H9 (cell line): ENCODE measurements at regions not wholly inside any gene's neighbourhood (a gene's known extent, or its start where the extent isn't known, plus 50 kb on each side); places are given as distances from the start of the nearest gene placed in this dataset.
A peak's percentile ranks its signal among the peaks of the same experiment; 100 is the strongest.
"Not testable (repeated sequence)": the region's sequence is repeated elsewhere in the genome, so short reads cannot be mapped to it uniquely, and the experiment has no call there.

Source experiments
- DNase-seq: peaks from one replicate; pipeline ENCODE4 v3.0.0-alpha.2; 2017
- H2AFZ ChIP-seq: one replicate; pipeline ENCODE4 v1.6.1; 2013; ENCODE audit warnings: mild to moderate bottlenecking, low read length, control low read depth, moderate library complexity
- H2AK5ac ChIP-seq: 2 replicates; pipeline ENCODE4 v1.6.1; 2013; ENCODE audit warnings: low read length, control low read depth, mixed read lengths; ENCODE audit not compliant: insufficient read length
- H2BK120ac ChIP-seq: one replicate; pipeline ENCODE4 v1.6.1; 2013; ENCODE audit warnings: low read depth, mild to moderate bottlenecking, low read length, control low read depth, inconsistent platforms; ENCODE audit not compliant: poor library complexity, severe bottlenecking
- H2BK12ac ChIP-seq: 2 replicates; pipeline ENCODE4 v1.6.1; 2013; ENCODE audit warnings: low read length, control low read depth, mixed read lengths, low read depth; ENCODE audit not compliant: insufficient read length
- H2BK15ac ChIP-seq: 2 replicates; pipeline ENCODE4 v1.6.1; 2013; ENCODE audit warnings: low read depth, low read length, control low read depth
- H2BK20ac ChIP-seq: one replicate; pipeline ENCODE4 v1.6.1; 2013; ENCODE audit warnings: low read depth, mild to moderate bottlenecking, low read length, control low read depth, inconsistent platforms; ENCODE audit not compliant: poor library complexity, severe bottlenecking
- H2BK5ac ChIP-seq: 2 replicates; pipeline ENCODE4 v1.6.1; 2013; ENCODE audit warnings: low read length, control low read depth, mixed read lengths; ENCODE audit not compliant: insufficient read length
- H3K14ac ChIP-seq: 2 replicates; pipeline ENCODE4 v1.6.1; 2013; ENCODE audit warnings: low read length, control low read depth; ENCODE audit not compliant: insufficient read depth
- H3K18ac ChIP-seq: 2 replicates; pipeline ENCODE4 v1.6.1; 2013; ENCODE audit warnings: low read depth, mild to moderate bottlenecking, mixed read lengths, low read length, control low read depth; ENCODE audit not compliant: insufficient read length
- H3K23ac ChIP-seq: 2 replicates; pipeline ENCODE4 v1.6.1; 2013; ENCODE audit warnings: low read length, control low read depth, mixed read lengths, low read depth; ENCODE audit not compliant: insufficient read length
- H3K23me2 ChIP-seq: 2 replicates; pipeline ENCODE4 v1.6.1; 2013; ENCODE audit warnings: low read depth, mild to moderate bottlenecking, mixed read lengths, low read length, control low read depth; ENCODE audit not compliant: insufficient read length, poor library complexity, severe bottlenecking
- H3K27ac ChIP-seq: 2 replicates; pipeline ENCODE4 v1.5.1; 2013; ENCODE audit warnings: low read length, control low read depth, mixed read lengths, low read depth; ENCODE audit not compliant: insufficient read length
- H3K27me3 ChIP-seq: 2 replicates; pipeline ENCODE4 v1.6.1; 2013; ENCODE audit warnings: low read length, control low read depth, inconsistent platforms; ENCODE audit not compliant: insufficient read depth
- H3K4ac ChIP-seq: 2 replicates; pipeline ENCODE4 v1.6.1; 2013; ENCODE audit warnings: low read depth, mild to moderate bottlenecking, control low read depth, inconsistent platforms, low read length, moderate library complexity
- H3K4me1 ChIP-seq: 2 replicates; pipeline ENCODE4 v1.6.1; 2013; ENCODE audit warnings: low read length, control low read depth, inconsistent platforms; ENCODE audit not compliant: insufficient read depth
- H3K4me2 ChIP-seq: 2 replicates; pipeline ENCODE4 v1.6.1; 2013; ENCODE audit warnings: low read length, control low read depth, mixed read lengths; ENCODE audit not compliant: insufficient read length, insufficient read depth
- H3K56ac ChIP-seq: 2 replicates; pipeline ENCODE4 v1.6.1; 2013; ENCODE audit warnings: low read depth, mild to moderate bottlenecking, mixed read lengths, low read length, control low read depth; ENCODE audit not compliant: insufficient read length
- H3K79me1 ChIP-seq: 2 replicates; pipeline ENCODE4 v1.6.1; 2013; ENCODE audit warnings: low read depth, mild to moderate bottlenecking, moderate library complexity, low read length, control low read depth, inconsistent platforms; ENCODE audit not compliant: insufficient read depth, poor library complexity, severe bottlenecking
- H3K79me2 ChIP-seq: 2 replicates; pipeline ENCODE4 v1.6.1; 2013; ENCODE audit warnings: low read length, control low read depth, inconsistent platforms; ENCODE audit not compliant: insufficient read depth
- H3K9ac ChIP-seq: 2 replicates; pipeline ENCODE4 v1.6.1; 2013; ENCODE audit warnings: low read length, control low read depth, mixed read lengths; ENCODE audit not compliant: insufficient read length; ENCODE audit errors: extremely low read depth
- H3K9me3 ChIP-seq: one replicate; pipeline ENCODE4 v1.6.1; 2013; ENCODE audit warnings: low read depth, low read length, inconsistent platforms; ENCODE audit not compliant: control insufficient read depth
- H3T11ph ChIP-seq: one replicate; pipeline ENCODE4 v1.6.1; 2013; ENCODE audit warnings: mild to moderate bottlenecking, low read length, control low read depth, inconsistent platforms
- H4K20me1 ChIP-seq: one replicate; pipeline ENCODE4 v1.6.1; 2013; ENCODE audit not compliant: control insufficient read depth, insufficient read length, insufficient read depth
- H4K5ac ChIP-seq: 2 replicates; pipeline ENCODE4 v1.6.1; 2013; ENCODE audit warnings: low read depth, mild to moderate bottlenecking, mixed read lengths, low read length, control low read depth; ENCODE audit not compliant: insufficient read length
- H4K8ac ChIP-seq: replicated peaks from 2 replicates; pipeline ENCODE4 v1.6.1; 2013; ENCODE audit warnings: low read length, control low read depth, mixed read lengths, low read depth; ENCODE audit not compliant: insufficient read length
- H4K91ac ChIP-seq: 2 replicates; pipeline ENCODE4 v1.6.1; 2013; ENCODE audit warnings: low read depth, mild to moderate bottlenecking, moderate library complexity, mixed read lengths, low read length, control low read depth; ENCODE audit not compliant: insufficient read length
- H3K27ac Mint-ChIP-seq, 3 experiments: 2 replicates in 2 of 3; 3 replicates in 1 of 3; pipeline ENCODE4 v1.8.0; 2020 to 2021; ENCODE audit warnings: mixed read lengths in 3 of 3, mild to moderate bottlenecking in 1 of 3, moderate library complexity in 1 of 3
- H3K27me3 Mint-ChIP-seq: 2 replicates; pipeline ENCODE4 v1.8.0; 2021; ENCODE audit warnings: low read depth, mild to moderate bottlenecking, moderate library complexity, mixed read lengths
- H3K36me3 Mint-ChIP-seq, 3 experiments: 2 replicates in 2 of 3; 3 replicates in 1 of 3; pipeline ENCODE4 v1.8.0; 2020 to 2021; ENCODE audit warnings: low read depth in 3 of 3, mixed read lengths in 3 of 3; ENCODE audit not compliant: insufficient read depth in 1 of 3
- H3K4me1 Mint-ChIP-seq, 2 experiments: 2 replicates each; pipeline ENCODE4 v1.8.0; 2020; ENCODE audit warnings: mixed read lengths in 2 of 2
- H3K4me3 Mint-ChIP-seq, 2 experiments: 2 replicates in 1 of 2; 3 replicates in 1 of 2; pipeline ENCODE4 v1.8.0; 2020 to 2021; ENCODE audit warnings: mild to moderate bottlenecking in 2 of 2, mixed read lengths in 2 of 2, moderate library complexity in 1 of 2
- H3K9me3 Mint-ChIP-seq, 2 experiments: 2 replicates in 1 of 2; 3 replicates in 1 of 2; pipeline ENCODE4 v1.8.0; 2020; ENCODE audit warnings: mild to moderate bottlenecking in 2 of 2, mixed read lengths in 2 of 2, moderate library complexity in 1 of 2
- WGBS: extraction: QIAGEN DNeasy Blood & Tissue Kit; methylation state at CpG from one replicate; pipeline ENCODE4 v1.1.7; 2013; ENCODE audit warnings: missing lambda C conversion rate, low lambda C conversion rate, mixed read lengths; ENCODE audit not compliant: insufficient read length; ENCODE audit errors: extremely low coverage; 5-methylcytosine and 5-hydroxymethylcytosine counted together
- TF ChIP-seq, protein P1 (sequence below): fragments of 200-600 bp; sonication (generic); conservative IDR thresholded peaks from 3 replicates; pipeline ENCODE4 v1.8.0; 2021; ENCODE audit warnings: antibody characterized with exemption, mild to moderate bottlenecking

DNA sequence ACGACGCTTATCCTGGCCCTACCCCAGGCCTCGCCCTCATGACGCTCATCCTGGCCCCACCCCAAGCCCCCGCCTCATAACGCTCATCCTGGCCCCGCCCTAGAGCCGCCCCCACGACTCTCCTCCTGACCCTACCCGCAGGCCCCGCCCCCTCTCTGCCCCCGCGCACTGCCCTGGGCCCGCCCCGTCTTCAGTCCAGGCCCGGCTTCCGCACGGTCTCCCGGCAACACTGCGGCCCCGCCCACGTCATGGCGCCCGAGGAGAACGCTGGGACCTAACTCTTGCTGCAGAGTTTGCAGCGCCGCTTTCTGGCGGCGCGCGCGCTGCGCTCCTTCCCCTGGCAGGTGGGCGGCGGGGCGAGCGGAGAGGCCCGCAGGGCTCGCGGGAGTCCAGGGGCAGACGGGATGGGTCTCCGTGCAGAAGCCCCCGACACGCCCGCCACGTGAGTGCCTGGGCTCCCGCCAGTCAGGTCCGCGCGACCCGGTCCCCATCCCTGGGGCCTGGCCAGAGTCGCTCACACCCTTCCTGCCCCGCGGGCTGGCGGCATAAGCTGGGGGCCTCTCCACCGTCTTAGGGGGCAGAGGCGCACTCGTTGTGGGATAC, 52.5 kb upstream of the ROPN1B start:
- Histone ChIP-seq H2BK12ac (no peak overlapping the region), H3K9me3 (no peaks in the 10 kb centered on the region), H3K27me3 (no peaks in the 10 kb centered on the region), H3K4ac (no peak overlapping the region), H2AK5ac (no peak overlapping the region), H3T11ph (no peak overlapping the region), H2AFZ (no peak overlapping the region), H3K4me1 (no peaks in the 10 kb centered on the region; the same call in 1 of the 2 replicates), H3K23ac (no peak overlapping the region), H4K8ac (no peak overlapping the region), H3K14ac (peak overlapping the region; percentile 72; the same call in 1 of the 2 replicates), H4K5ac (no peak overlapping the region), H4K20me1 (no peaks in the 10 kb centered on the region), H4K91ac (no peak overlapping the region), H2BK20ac (no peak overlapping the region), H3K27ac (no peak overlapping the region), H3K23me2 (peaks cover 3% of the 10 kb centered on the region), H3K79me1 (no peaks in the 10 kb centered on the region), H3K9ac (peak overlapping the region; percentile 57), H3K56ac (no peak overlapping the region), H3K4me2 (peak overlapping the region; percentile 66), H2BK120ac (no peak overlapping the region), H2BK5ac (no peak overlapping the region), H2BK15ac (no peak overlapping the region), H3K18ac (peak overlapping the region; percentile 83), H3K79me2 (no peaks in the 10 kb centered on the region)
- peaks cover 8 to 12% of the 10 kb centered on the region in 2 experiments for H3K4me1 Mint-ChIP-seq
- H3K36me3 Mint-ChIP-seq, result peaks cover 0 to 1% (median 0%) of the 10 kb centered on the region in 3 experiments; a peak in 2 of 7 replicates
- peak overlapping the region in 2 of 3 experiments; percentile 85 to 90; a peak in 4 of 7 replicates for H3K27ac Mint-ChIP-seq
- H3K4me3 Mint-ChIP-seq, result peak overlapping the region; percentile 80 to 87
- no CpG with 5 or more reads among the region's 58 CpGs for WGBS
- peak; percentile 96 for DNase-seq
- no peaks in the 10 kb centered on the region for H3K9me3 Mint-ChIP-seq
- no peaks in the 10 kb centered on the region for H3K27me3 Mint-ChIP-seq
- TF ChIP-seq, protein P1, sequence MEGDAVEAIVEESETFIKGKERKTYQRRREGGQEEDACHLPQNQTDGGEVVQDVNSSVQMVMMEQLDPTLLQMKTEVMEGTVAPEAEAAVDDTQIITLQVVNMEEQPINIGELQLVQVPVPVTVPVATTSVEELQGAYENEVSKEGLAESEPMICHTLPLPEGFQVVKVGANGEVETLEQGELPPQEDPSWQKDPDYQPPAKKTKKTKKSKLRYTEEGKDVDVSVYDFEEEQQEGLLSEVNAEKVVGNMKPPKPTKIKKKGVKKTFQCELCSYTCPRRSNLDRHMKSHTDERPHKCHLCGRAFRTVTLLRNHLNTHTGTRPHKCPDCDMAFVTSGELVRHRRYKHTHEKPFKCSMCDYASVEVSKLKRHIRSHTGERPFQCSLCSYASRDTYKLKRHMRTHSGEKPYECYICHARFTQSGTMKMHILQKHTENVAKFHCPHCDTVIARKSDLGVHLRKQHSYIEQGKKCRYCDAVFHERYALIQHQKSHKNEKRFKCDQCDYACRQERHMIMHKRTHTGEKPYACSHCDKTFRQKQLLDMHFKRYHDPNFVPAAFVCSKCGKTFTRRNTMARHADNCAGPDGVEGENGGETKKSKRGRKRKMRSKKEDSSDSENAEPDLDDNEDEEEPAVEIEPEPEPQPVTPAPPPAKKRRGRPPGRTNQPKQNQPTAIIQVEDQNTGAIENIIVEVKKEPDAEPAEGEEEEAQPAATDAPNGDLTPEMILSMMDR, result peak; percentile 18; the same call in 1 of the 3 replicates

DNA sequence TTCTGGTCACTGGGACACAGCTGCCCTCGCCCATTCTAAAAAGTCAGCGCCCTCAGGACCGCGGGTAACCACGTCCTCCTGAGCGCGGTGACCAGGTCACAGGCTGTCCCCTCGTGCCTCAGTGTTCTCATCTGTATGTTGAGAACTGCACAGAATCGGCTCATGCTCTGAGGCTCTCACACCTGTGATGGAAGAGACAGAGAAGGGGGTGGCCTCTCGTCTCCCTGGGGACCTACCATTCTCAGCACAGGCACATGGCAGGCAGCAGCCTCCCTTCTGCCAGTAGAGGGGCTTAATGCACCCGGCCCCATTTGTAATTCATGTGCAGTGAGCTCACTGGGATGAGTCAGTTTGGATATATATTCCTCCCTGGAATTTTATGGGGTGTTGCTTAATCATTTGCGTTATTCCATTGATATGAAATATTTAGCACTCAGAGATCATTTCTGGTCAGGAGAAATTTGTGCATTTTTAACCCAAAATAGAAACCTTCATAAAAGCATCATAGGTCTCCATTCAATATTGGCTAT, 51.9 kb upstream of the ROPN1B start:
- not testable (repeated sequence) for H2AFZ ChIP-seq, H3K79me1 ChIP-seq, H4K8ac ChIP-seq, H2BK12ac ChIP-seq, H3K27ac ChIP-seq, H3K4me1 ChIP-seq, H3K36me3 Mint-ChIP-seq, H4K20me1 ChIP-seq, H3K79me2 ChIP-seq, H4K5ac ChIP-seq, H3K27me3 Mint-ChIP-seq, H2BK20ac ChIP-seq, H3K56ac ChIP-seq, H2AK5ac ChIP-seq, H3K27me3 ChIP-seq, H3K9me3 ChIP-seq, H3T11ph ChIP-seq, H3K23ac ChIP-seq, H4K91ac ChIP-seq, H2BK15ac ChIP-seq, H3K4ac ChIP-seq, H2BK120ac ChIP-seq, H3K23me2 ChIP-seq, H2BK5ac ChIP-seq, H3K9me3 Mint-ChIP-seq
- Mint-ChIP-seq H3K4me1 (peaks cover 11 to 15% of the 10 kb centered on the region in 2 experiments), H3K27ac (peak overlapping the region in 2 of 3 experiments; percentile 85 to 90; a peak in 4 of 7 replicates), H3K4me3 (peak overlapping the region; percentile 80 to 87)
- H3K4me2 ChIP-seq, result peak overlapping the region; percentile 66
- peak; percentile 52 for DNase-seq
- no CpG with 5 or more reads among the region's 12 CpGs for WGBS
- H3K9ac ChIP-seq, result peak overlapping the region; percentile 57
- peak overlapping the region; percentile 72; the same call in 1 of the 2 replicates for H3K14ac ChIP-seq
- peak overlapping the region; percentile 83 for H3K18ac ChIP-seq
